Mucosa of rectum (tissue), 2 donors: ENCODE measurements at regions not wholly inside any gene's neighbourhood (a gene's known extent, or its start where the extent isn't known, plus 50 kb on each side); places are given as distances from the start of the nearest gene placed in this dataset.
"Not testable (repeated sequence)": the region's sequence is repeated elsewhere in the genome, so short reads cannot be mapped to it uniquely, and the experiment has no call there.

Source experiments
- H3K27ac ChIP-seq, 2 donors: one replicate each; pipeline ENCODE4 v1.7.0; 2013; ENCODE audit warnings: inconsistent platforms in 2 of 2, low read depth in 2 of 2, low read length in 2 of 2
- H3K27me3 ChIP-seq, 2 donors: one replicate each; pipeline ENCODE4 v1.7.0; 2013; ENCODE audit warnings: low read length in 2 of 2; ENCODE audit not compliant: control insufficient read depth in 2 of 2, insufficient read depth in 2 of 2
- H3K36me3 ChIP-seq, 2 donors: one replicate each; pipeline ENCODE4 v1.7.0; 2013; ENCODE audit warnings: low read length in 2 of 2; ENCODE audit not compliant: control insufficient read depth in 2 of 2, insufficient read depth in 2 of 2
- H3K4me1 ChIP-seq, 2 donors: one replicate each; pipeline ENCODE4 v1.7.0; 2013; ENCODE audit warnings: low read length in 2 of 2, mild to moderate bottlenecking in 1 of 2; ENCODE audit not compliant: control insufficient read depth in 2 of 2, insufficient read depth in 2 of 2
- H3K4me3 ChIP-seq, 2 donors: one replicate each; pipeline ENCODE4 v1.7.0; 2013; ENCODE audit warnings: low read length in 2 of 2
- H3K9ac ChIP-seq, 2 donors: one replicate each; pipeline ENCODE4 v1.7.0; 2013; ENCODE audit warnings: low read length in 2 of 2, low read depth in 1 of 2, mild to moderate bottlenecking in 1 of 2
- H3K9me3 ChIP-seq, 2 donors: one replicate each; pipeline ENCODE4 v1.7.0; 2013; ENCODE audit warnings: low read length in 2 of 2; ENCODE audit not compliant: control insufficient read depth in 2 of 2
- donor health status: healthy.
- donor health status: Normal muscosa, but diverticular disease.

- H3K27me3 ChIP-seq, result not testable (repeated sequence)
Observed at GRCh38 chrX:130573030-130573429, 171.2 kb downstream of the RBMX2 start.

More at GRCh38 chrX:130573030-130573429, 171.2 kb downstream of the RBMX2 start:
- H3K9me3 ChIP-seq, H3K4me1 ChIP-seq, H3K9ac ChIP-seq, H3K4me3 ChIP-seq, H3K27ac ChIP-seq, H3K36me3 ChIP-seq: not testable (repeated sequence)
